CD4-positive, alpha-beta T cell treated with Interferon alpha-2 for 1 hour (primary cell): ENCODE measurements at regions not wholly inside any gene's neighbourhood (a gene's known extent, or its start where the extent isn't known, plus 50 kb on each side); places are given as distances from the start of the nearest gene placed in this dataset.
A peak's percentile ranks its signal among the peaks of the same experiment; 100 is the strongest.

Experiments used
- DNase-seq, 2 donors: peaks; one replicate each; pipeline ENCODE4 v3.0.0-alpha.2; 2020 to 2022

DNA sequence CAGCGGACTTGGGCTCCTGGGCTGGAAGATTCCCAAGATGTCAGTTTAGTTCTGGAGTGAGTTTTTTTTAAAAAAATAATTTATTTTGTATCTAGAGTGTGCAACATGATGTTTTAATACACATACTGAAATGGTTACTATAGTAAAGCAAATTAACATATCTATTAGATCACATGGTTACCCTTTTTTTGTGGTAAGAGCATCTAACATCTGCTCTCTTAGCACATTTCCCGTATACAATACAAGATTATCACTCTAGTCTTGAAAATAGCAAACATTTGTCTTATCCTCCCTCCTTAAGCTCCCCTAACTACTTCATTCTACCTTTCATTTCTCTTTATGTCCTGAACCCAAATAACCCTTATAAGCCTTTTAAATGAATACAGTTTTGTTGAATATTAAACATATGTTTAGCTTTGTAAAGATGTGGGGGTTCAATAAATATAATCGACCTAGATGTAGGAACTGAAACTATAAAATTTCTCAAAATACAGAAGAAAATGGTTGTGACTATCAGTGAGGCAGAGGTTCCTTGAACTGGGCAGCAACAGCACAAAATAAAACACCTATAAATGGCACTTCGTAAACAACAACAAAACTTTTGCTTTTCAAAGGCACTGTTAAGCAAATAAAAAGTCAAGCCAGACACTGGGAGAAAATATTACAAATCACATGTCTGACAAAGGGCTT lies 466.6 kb downstream of the FGF9 start:
- DNase-seq: no peak

DNA sequence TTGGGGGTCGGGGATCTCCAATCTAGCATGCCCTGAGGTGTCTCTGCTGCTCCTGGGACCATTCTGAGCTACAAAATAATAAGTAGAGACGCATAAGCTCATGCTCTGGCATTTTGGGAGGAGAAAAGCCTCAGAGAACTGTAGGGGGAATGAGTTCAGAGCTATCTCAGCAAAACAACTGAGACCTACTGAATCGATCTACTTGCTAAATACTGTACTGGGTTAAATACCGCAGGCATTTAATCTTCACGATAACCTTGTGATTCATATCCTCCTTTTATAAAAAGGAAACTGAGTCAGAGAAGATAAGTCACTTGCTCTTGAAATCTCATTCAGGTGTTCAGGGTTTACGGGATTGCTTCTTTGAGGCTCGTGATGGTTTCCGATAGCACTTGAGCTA lies 468.1 kb downstream of the FGF9 start:
- no peak for DNase-seq

GRCh38 chr13:22141716-22142115 lies 470.8 kb downstream of the FGF9 start:
- DNase-seq: no peak

DNA sequence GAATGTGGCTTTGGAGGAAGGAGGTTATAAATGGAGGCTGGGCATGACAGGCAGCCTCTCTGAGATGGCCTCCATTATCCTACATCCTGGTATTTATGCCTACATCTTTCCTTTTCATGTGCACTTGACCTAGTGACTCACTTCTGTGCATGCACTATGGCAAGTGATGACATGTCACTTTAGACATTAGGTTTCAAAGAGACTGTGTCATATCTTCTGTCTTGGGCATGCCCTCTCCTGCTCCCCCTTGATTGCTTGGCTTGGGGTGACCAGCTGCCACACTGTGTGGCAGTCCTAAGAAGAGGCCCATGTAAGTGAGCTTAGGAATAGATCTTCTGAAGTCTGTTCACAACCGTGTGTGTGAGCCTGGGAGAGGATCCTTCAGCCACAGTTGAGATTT lies 472.8 kb downstream of the FGF9 start:
- no peak for DNase-seq

DNA sequence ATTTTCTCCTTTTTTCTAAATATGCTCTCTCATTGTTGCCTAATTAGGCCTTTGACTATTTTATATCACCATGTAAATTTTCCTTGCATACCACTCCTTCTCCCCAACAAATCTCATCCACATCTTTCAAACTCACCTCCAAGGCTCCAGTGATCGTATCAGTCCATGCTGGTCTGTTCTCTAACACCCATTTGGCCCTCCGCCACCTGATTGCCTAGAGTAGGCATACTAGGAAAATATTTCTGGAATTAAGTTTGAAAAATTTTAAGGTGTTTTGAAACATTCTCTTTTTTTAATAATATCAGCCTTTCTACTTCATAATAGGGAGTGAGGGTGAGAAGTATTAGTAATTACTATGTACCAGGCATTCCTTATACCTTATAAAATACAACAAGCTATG lies 473.9 kb downstream of the FGF9 start:
- DNase-seq: no peak

DNA sequence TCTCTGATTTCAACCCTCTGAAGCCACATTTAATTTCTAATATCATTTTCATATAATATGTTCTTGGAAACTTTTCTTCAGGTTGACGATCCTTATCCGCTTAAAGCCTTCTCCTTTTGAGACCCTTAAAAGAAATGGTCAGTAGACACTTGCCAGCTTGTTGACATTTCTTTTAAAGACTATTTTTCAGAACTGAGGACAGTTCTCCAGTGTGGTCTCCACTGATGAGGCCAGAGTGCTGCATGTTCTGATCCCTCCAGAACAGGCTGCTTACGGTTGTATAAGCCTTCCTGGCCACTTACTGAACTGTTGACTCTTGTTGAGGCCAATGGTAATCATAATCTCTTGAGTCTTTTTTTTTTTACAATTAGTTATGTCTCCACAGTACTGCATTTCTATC lies 477.3 kb downstream of the FGF9 start:
- DNase-seq: no peak

DNA sequence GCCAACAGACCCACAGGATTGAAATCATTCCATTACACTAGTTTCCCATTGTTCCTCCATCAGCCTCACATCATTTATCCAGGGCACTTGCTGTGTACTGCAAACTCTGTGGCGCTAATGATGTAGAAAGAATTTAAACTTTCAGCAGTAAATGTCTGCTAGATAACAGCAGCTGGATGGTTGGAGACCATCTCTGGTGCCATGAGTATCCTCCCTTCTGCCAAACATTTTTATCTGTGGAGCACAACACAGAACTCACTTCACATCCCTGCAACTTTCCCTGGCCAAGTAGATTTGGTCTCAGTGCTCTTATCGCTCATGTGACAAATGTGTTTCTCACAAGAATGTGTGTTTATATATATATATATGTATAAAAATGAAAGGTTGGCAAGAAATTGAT lies 481.9 kb downstream of the FGF9 start:
- DNase-seq: no peak

DNA sequence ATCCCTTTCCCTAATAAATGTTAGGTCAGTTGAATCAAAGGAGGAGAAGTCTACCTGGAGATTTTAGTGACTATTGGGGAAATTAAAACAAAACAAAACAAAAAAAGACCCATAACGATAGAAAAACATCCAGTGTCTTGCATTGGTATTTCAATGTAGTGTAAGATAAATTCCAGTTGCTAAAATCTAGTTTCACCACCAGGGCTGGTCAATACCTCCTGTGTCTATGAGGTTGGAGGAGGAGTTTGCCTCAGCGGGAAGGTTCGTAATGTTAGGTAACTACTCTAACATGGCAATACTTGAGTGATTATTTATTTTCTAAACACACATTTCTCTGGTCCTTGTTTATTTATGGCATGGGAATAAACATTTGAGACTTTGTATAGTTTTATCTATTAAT lies 483.2 kb downstream of the FGF9 start:
- DNase-seq: no peak

DNA sequence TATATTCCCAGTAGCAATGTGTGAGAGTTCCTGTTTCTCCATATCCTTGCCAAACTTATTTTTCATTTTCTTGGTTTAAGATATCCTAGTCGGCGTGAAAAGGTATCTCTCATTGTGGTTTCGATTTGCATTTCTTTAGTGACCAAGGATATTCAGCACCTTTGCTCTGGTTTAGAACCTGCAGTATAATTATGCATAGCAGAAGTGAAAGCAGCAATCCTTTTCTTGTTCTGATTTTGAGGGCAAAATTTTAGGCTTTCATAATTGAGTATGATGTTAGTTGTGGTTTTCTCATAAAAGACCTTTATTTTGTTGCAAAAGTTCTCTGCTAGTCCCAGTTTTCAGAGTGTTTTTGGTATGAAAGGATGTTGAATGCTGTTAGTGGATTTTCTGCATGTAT lies 491.0 kb downstream of the FGF9 start:
- DNase-seq: peak in 1 of 2 donors; percentile 24

DNA sequence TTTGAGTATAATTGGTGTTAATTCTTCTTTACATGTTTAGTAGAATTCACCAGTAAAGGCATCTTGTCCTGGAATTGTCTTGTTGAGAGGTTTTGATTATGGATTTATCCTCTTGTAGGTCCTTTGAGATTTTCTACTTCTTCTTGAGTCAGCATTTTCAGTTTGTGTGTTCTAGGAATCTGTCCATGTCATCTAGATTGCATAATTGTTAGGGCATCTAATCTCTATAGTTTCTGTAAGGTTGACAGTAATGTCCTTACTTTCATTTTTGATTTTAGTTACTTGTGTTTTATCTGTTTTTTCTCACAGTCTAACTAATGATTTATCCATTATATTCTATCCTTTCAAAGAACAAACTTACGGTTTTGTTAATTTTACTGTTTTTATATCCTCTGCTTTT lies 492.0 kb downstream of the FGF9 start:
- DNase-seq: peak in 1 of 2 donors; percentile 35

- DNase-seq: no peak
Measured at GRCh38 chr13:22168437-22169190, 497.7 kb downstream of the FGF9 start.

DNA sequence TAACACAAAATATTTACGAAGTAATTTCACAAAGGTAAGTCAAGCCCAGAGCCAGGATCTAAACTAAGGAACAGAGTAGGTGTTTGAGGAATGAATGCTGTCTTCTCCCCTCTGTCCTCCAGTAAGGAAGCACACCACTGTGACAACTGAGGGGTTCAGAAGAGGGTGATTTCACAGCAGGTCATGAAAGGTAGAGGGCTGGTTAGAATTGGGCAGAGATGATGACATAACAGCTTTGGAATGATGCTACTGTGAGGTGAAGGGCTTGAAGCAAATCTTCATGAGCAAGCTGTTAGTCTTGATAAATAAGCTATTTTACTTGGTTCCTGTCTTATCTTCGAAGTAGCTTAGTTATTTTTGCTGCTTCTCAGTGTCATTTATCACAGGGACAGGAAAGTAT lies 498.6 kb downstream of the FGF9 start:
- DNase-seq: no peak

GRCh38 chr13:22173610-22174009 lies 502.7 kb downstream of the FGF9 start:
- DNase-seq: no peak

DNA sequence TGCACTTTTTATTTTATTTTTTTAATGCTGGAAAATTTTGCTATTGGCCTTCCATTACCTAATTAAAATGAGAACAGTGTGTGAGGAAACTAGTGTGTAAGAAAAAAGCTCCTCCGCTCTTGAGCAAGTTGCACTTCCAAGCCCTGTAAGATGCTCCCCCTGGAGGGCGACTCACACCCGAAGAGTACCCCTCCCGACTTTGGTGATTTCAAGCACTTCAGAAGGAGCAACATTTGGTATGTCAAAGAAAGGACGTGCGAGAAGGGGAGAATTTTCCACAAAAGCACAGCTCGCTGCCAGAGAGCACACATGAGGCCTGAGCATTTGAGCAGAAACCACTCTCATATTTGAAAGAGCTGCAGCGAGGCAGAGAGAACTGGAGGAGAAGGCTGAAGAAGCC lies 504.4 kb downstream of the FGF9 start:
- no peak for DNase-seq

DNA sequence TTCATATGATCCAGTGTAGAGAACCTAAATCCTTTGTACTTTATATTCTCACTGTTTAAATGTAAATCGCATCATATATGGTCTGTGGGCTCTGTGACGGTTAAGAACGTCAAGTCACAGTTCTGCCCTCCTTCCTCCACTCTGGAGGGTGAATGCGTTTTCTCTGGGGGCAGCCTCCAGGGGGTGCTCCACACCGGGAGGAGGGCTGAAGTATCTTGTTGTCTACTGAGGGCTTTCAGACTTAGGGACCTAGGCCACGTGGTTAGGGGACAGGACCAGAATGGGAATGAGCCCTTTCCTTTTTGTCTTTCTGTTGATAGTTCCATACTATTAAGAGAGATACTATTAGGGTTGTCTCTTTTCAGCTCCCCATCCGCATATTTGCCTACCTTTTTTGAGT lies 504.9 kb downstream of the FGF9 start:
- DNase-seq: no peak

- no peak for DNase-seq
Measured at GRCh38 chr13:22176968-22177520, 506.2 kb downstream of the FGF9 start.

GRCh38 chr13:22178878-22179277 lies 508.0 kb downstream of the FGF9 start:
- no peak for DNase-seq

DNA sequence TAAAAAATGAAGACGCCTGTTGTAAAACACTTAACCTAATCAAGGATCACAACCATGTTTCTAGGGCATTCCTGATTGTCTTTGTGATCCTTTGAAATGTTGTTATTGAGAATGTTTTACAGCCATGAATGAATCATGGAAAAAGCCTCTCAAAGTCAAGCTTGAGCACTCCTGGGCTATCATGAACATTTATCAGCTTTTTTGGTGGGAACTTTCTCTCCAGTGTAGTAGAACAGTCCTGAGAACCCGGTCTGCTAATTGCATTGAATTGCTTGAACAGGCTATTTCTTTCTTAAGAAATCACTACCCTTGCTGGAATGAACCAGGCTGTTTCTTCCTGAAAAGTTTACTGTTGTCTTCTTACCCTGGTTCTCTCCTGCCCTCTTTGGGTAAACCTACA lies 516.5 kb downstream of the FGF9 start:
- peak in 1 of 2 donors; percentile 14 for DNase-seq

- no peak for DNase-seq
Measured at GRCh38 chr13:22189176-22190048, 518.5 kb downstream of the FGF9 start.

GRCh38 chr13:22193070-22193469 lies 522.2 kb downstream of the FGF9 start:
- no peak for DNase-seq

DNA sequence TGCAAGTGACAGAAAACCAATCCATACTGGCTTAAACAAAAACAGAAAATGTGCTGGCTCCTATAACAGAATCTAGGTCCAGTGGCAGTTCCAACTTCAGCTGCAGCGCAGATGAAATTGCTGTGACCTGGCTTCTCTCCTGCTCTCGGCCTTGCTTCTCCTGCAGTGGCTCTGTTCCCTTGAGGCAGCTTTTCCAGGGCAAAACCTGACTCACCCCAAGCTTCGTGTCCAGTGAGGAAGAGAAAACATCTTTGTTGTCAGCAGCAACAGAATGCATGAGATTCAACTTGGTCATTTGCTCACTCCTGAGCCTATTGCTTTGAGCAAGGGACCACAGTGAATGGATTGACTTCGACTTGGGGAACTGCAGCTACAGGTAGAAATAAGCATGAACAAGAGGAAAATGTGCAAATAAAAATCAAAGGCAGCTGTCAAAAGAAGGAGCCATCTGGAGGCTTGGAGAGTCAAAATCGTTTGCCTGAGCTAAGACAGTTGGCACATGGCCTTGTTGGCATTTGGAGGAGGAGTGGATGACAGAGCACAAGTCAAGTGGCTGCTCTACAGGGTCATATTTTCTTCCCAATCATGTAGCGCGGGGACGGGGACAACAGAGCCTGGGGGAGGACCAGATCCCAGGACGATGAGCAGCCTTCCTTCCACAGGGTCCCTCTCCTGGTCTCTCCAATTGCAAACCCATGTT lies 523.4 kb downstream of the FGF9 start:
- DNase-seq: no peak

- no peak for DNase-seq
Measured at GRCh38 chr13:22195726-22196125, 524.9 kb downstream of the FGF9 start.

DNA sequence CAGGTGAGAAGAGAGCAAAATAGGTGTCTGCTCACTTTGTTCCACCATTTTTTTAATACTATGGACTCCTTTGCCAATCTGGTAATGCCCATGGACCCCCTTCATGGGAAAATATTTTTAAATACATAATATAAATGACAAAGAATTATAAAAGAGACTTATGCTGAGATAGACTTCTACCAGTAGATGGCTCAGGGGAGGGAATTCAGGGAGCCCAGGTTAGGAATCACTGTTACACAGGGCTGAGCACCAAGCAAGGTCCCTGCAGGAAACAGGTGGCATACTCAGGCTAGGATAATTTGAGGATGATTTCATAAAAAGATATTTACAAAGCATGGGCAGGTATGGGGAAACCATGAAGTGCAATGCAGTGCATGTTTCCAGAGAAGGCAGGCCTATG lies 525.9 kb downstream of the FGF9 start:
- no peak for DNase-seq
